ENCODE measurements at regions not wholly inside any gene's neighbourhood (a gene's known extent, or its start where the extent isn't known, plus 50 kb on each side); places are given as distances from the start of the nearest gene placed in this dataset.
A peak's percentile ranks its signal among the peaks of the same experiment; 100 is the strongest.

GRCh38 chr16:88286301-88286923 is 96.3 kb upstream of the ZNF469 start:
- TF ChIP-seq POLR2AphosphoS5 (IDR thresholded peaks at IDR 0.05), result no peak
- TF ChIP-seq POLR2A (IDR thresholded peaks at IDR 0.05), result no peak
- TF ChIP-seq, protein P1, sequence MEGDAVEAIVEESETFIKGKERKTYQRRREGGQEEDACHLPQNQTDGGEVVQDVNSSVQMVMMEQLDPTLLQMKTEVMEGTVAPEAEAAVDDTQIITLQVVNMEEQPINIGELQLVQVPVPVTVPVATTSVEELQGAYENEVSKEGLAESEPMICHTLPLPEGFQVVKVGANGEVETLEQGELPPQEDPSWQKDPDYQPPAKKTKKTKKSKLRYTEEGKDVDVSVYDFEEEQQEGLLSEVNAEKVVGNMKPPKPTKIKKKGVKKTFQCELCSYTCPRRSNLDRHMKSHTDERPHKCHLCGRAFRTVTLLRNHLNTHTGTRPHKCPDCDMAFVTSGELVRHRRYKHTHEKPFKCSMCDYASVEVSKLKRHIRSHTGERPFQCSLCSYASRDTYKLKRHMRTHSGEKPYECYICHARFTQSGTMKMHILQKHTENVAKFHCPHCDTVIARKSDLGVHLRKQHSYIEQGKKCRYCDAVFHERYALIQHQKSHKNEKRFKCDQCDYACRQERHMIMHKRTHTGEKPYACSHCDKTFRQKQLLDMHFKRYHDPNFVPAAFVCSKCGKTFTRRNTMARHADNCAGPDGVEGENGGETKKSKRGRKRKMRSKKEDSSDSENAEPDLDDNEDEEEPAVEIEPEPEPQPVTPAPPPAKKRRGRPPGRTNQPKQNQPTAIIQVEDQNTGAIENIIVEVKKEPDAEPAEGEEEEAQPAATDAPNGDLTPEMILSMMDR (IDR thresholded peaks at IDR 0.05), result no peak
- TF ChIP-seq EP300 (IDR thresholded peaks at IDR 0.05), result no peak
- peaks cover 0 to 5% (median 0%) of the 10 kb centered on the region in 3 donors for H3K27me3 ChIP-seq
- H3K36me3 ChIP-seq, result no peaks in the 10 kb centered on the region
- no peak overlapping the region for H3K27ac ChIP-seq
- no peak for DNase-seq
- H3K4me1 ChIP-seq, result peaks cover 8 to 13% (median 9%) of the 10 kb centered on the region in 4 donors
- intact Hi-C loops (cut with DNase I; ENCODE audit: low total_unique reads), result no loop called here
- H3K9me3 ChIP-seq, result peaks cover 0 to 36% (median 26%) of the 10 kb centered on the region in 4 donors
- 83 to 89% (median 86%) methylated on average over 10 of the region's 10 CpGs for WGBS, 5 donors
- H3K4me3 ChIP-seq, result no peak overlapping the region

DNA sequence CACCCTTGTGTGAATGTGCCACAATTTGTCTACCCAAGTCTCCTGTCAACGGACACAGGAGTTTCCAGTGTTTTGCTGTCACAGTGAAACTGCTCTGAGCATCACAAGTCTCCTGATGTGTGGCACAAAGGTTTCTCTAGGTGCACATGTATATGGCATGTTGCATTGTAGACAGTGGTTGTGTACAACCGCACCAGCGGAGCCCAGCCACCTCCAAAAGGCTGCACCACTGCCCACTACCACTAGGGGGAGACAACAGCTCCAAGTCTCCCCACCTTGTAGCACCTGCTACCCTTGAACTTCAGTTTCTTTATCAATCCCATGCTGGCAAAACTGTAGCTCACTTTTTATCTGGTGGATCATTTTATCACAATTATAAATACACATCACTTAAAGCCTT is 95.5 kb upstream of the ZNF469 start:
- WGBS, 5 donors, result 66 to 94% (median 93%) methylated on average over 3 of the region's 3 CpGs
- no peak for DNase-seq
- Histone ChIP-seq H3K9me3 (peaks cover 0 to 36% (median 26%) of the 10 kb centered on the region in 4 donors), H3K4me3 (no peak overlapping the region), H3K27ac (no peak overlapping the region), H3K27me3 (peaks cover 0 to 14% (median 0%) of the 10 kb centered on the region in 3 donors), H3K4me1 (peaks cover 3 to 9% (median 7%) of the 10 kb centered on the region in 4 donors), H3K36me3 (no peaks in the 10 kb centered on the region)
- intact Hi-C loops (cut with DNase I; ENCODE audit: low total_unique reads), result no loop called here
- TF ChIP-seq, protein P1 (IDR thresholded peaks at IDR 0.05), result peak in 2 of 7 experiments; percentile 51 to 80
- no peak for TF ChIP-seq EP300 (IDR thresholded peaks at IDR 0.05)

DNA sequence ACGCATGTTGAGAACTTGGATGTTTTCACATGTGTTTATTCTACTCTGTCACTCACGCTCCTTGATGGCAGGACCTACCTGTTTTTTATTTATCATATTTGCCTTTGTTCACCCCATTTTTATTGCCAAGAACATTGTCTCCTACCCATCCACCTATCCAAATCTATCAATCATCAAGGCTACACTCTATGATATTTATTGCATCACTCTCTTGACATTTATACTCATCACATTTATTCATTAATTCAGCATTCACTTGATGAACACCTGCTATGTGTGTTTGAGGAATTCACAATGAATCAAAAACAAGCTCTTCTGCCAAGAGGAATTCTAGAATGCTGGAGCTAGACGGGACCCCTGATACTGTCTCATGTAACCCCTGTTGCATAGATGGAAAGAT is 94.5 kb upstream of the ZNF469 start:
- no peak for DNase-seq

DNA sequence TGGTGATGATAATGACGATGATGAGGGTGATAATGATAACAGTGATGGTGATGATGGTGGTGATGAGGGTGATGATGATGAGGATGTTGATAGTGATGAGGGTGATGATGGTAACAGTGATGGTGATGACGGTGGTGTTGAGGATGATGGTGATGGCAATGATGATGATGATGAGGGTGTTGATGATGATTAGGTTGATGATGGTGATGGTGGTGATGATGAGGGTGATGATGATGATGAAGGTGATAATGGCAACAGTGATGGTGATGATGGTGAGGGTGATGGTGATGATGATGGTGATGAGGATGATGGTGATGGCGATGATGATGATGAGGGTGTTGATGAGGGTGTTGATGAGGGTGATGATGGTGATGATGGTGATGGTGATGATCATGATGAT is 93.8 kb upstream of the ZNF469 start:
- intact Hi-C loops (cut with DNase I; ENCODE audit: low total_unique reads), result no loop called here
- H3K27ac ChIP-seq, result no peak overlapping the region
- TF ChIP-seq, protein P1 (IDR thresholded peaks at IDR 0.05), result no peak
- no peak for TF ChIP-seq POLR2AphosphoS5 (IDR thresholded peaks at IDR 0.05)
- no peaks in the 10 kb centered on the region for H3K36me3 ChIP-seq
- WGBS, 5 donors, result 76 to 91% (median 85%) methylated on average over 3 of the region's 3 CpGs
- no peak for DNase-seq
- no peaks in the 10 kb centered on the region for H3K4me1 ChIP-seq
- H3K4me3 ChIP-seq, result no peak overlapping the region
- peaks cover 0 to 36% (median 26%) of the 10 kb centered on the region in 4 donors for H3K9me3 ChIP-seq
- H3K27me3 ChIP-seq, result peaks cover 0 to 11% (median 0%) of the 10 kb centered on the region in 3 donors

More for the DNA sequence above, 94.5 kb upstream of the ZNF469 start:
- Histone ChIP-seq H3K36me3 (no peaks in the 10 kb centered on the region), H3K4me3 (no peak overlapping the region), H3K27ac (no peak overlapping the region), H3K27me3 (peaks cover 0 to 11% (median 0%) of the 10 kb centered on the region in 3 donors), H3K4me1 (no peaks in the 10 kb centered on the region), H3K9me3 (peaks cover 0 to 36% (median 26%) of the 10 kb centered on the region in 4 donors)
- WGBS, 5 donors, result 84 to 88% (median 84%) methylated on average over 3 of the region's 3 CpGs
- intact Hi-C loops (cut with DNase I; ENCODE audit: low total_unique reads), result no loop called here
- TF ChIP-seq, protein P1 (IDR thresholded peaks at IDR 0.05), result no peak
- no peak for TF ChIP-seq EP300 (IDR thresholded peaks at IDR 0.05)
- TF ChIP-seq POLR2A (IDR thresholded peaks at IDR 0.05), result no peak
- no peak for TF ChIP-seq POLR2AphosphoS5 (IDR thresholded peaks at IDR 0.05)
